Fibroblast of pulmonary artery (primary cell): ENCODE measurements at regions not wholly inside any gene's neighbourhood (a gene's known extent, or its start where the extent isn't known, plus 50 kb on each side); places are given as distances from the start of the nearest gene placed in this dataset.

Experiments used
- DNase-seq: peaks from one replicate; pipeline ENCODE4 v3.0.0-alpha.2; 2010; ENCODE audit warnings: low read depth
- H3K4me3 ChIP-seq: replicated peaks from 2 replicates; pipeline ENCODE4 v1.5.1; 2011; ENCODE audit warnings: low read depth, mild to moderate bottlenecking, control low read depth, low read length, moderate library complexity
- CTCF ChIP-seq: IDR thresholded peaks from 2 replicates; pipeline ENCODE4 v1.5.1; 2011; ENCODE audit warnings: mild to moderate bottlenecking, control low read depth, low read length, inconsistent platforms; ENCODE audit errors: missing control alignments

GRCh38 chr3:163773136-163773535, 1305.2 kb downstream of the SI start:
- no peak overlapping the region for H3K4me3 ChIP-seq
- TF ChIP-seq CTCF: no peak
- no peak for DNase-seq

- DNase-seq: no peak
- no peak overlapping the region for H3K4me3 ChIP-seq
- no peak for TF ChIP-seq CTCF
Measured at GRCh38 chr3:163768048-163768447, 1310.2 kb downstream of the SI start.

GRCh38 chr3:163766112-163766511, 1312.2 kb downstream of the SI start:
- H3K4me3 ChIP-seq: no peak overlapping the region
- TF ChIP-seq CTCF: no peak
- DNase-seq: no peak

GRCh38 chr3:163753033-163753432, 1325.3 kb downstream of the SI start:
- TF ChIP-seq CTCF: no peak
- H3K4me3 ChIP-seq: no peak overlapping the region
- DNase-seq: no peak

GRCh38 chr3:163745204-163745603, 1333.1 kb downstream of the SI start:
- TF ChIP-seq CTCF: no peak
- H3K4me3 ChIP-seq: no peak overlapping the region

GRCh38 chr3:163735394-163735793, 1342.9 kb downstream of the SI start:
- no peak overlapping the region for H3K4me3 ChIP-seq
- TF ChIP-seq CTCF: no peak
- no peak for DNase-seq

More at GRCh38 chr3:163745204-163745603, 1333.1 kb downstream of the SI start:
- DNase-seq: no peak

- H3K4me3 ChIP-seq: no peak overlapping the region
- no peak for DNase-seq
- no peak for TF ChIP-seq CTCF
Measured at GRCh38 chr3:163730684-163731083, 1347.6 kb downstream of the SI start.
